GM15510 (cell line): ENCODE measurements at regions not wholly inside any gene's neighbourhood (a gene's known extent, or its start where the extent isn't known, plus 50 kb on each side); places are given as distances from the start of the nearest gene placed in this dataset.

Source experiments
- POLR2A ChIP-seq: IDR thresholded peaks from 3 replicates; pipeline ENCODE4 v1.6.1; 2011; ENCODE audit warnings: borderline replicate concordance; ENCODE audit not compliant: insufficient read length; ENCODE audit errors: extremely low read depth

DNA sequence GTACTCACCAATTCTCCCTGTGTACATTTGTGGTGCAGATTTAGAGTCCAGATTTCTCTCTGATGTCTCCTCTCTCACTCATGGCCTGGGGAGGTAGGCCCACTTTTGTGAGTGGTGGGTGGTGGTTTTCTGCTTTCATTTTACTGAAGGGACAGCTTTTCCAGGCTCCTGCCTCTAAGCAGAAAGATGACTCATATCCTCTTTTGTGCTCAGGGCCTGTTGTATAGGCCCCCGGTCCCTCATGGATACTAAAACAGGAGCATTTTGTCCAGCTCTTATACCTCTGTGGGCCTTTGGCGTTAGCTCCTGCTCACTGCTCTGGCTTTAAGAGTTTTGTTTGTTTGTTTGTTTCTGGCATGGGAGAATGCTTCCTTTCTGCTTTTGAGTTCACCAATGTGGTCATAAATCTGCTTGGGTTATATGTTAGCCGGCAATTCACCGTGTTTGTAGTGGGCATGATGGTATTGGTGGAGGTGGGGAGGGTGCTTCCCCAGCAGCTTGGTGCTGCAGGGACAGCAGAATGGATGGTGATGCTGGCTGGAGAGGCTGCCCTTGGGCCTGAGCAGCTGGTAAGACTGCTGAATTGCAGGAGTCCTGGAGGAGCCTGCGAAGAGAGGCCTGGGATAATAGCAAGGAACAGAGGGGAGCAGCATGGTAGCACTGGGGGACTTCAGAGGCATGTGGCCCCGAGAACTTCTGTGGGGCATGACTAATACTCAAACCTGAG, 468.7 kb downstream of the RPS24 start:
- no peak for TF ChIP-seq POLR2A

- TF ChIP-seq POLR2A, result no peak
These were observed 470.5 kb downstream of the RPS24 start for GRCh38 chr10:78504181-78504580.

DNA sequence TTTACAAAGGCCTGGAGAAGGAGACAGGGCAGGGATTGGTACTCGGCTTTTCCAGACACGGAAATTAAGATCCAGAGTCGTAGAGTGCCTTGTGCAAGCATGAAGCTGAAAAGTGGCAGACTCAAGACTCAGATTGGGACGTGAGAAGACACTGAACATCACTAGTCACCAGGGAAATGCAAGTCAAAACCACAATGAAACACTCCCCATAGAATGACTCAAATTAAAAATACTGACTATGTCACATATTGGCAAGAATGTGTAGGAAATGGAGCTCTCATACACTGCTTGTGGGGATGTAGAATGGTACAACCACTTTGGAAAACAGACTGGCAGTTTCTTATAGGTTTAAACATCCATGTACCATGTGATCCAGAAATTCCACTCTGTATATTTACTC, 472.0 kb downstream of the RPS24 start:
- no peak for TF ChIP-seq POLR2A

- no peak for TF ChIP-seq POLR2A
These were observed 473.0 kb downstream of the RPS24 start for GRCh38 chr10:78506614-78507013.

DNA sequence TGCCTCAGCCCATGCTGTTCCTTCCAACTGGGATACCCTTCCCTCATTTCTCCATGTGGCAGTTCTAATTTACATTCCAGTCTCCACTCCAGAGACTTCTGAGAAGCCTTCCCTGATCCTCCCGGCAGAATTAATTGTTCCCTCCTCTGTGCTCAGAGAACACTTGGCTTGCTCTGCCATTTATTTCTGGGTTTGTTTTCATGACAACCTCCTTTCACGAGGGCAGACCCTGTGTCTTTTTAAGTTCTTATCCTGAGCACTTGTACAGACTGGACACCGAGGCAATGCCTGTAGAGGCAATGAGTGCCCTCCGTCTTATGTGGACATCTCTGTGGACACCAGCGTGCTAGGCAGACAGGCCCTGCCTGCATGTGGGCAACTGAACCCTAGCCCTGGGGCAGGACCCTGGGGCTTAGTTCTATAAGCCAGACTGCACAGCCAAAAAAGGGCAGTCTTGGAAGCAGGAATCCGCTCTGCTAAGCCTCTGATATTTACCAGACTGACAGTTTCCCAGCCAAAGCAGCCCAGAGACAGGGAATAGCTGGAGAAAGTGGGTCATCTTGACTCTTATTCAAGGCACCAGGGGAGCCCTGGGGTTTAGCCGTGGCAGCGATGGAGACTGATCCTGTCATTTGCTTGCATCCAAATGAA, 474.0 kb downstream of the RPS24 start:
- TF ChIP-seq POLR2A, result no peak

DNA sequence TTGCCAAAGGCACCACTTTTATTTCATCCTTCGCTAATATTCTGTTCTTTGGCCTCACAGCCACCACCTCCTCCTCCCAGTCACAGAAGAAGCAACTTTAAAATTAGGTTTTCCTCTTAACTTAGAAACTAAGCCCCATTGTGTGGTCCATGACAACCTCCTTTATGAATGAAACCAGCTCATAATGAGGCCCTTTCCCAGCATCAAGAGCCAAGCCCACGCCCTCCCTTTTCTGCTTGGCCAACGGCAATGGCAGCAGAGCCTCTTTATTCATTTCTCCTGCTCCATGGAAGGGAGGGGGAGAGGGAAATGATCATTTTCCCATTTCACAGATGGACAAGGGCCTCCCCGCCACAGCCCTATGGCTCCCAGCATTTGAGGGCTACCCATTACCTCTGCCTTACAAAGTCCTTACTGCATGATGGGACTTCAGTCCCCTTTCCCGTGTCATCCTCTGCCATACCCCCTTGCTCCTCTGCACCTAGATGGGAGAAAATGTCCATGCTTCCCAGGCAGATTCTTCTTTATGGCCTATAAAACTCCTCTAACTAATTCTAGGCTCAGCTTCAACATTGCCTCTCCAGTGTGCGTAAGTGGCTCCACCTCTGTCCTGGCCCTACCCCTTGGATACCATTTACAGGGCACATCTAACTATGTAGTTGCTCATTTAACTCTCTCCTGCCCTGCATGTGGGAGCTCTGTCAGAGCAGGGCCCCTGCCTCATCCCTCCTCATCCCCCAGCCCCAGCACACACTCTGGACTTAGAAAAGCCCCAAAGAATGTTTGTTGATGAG, 475.5 kb downstream of the RPS24 start:
- no peak for TF ChIP-seq POLR2A

DNA sequence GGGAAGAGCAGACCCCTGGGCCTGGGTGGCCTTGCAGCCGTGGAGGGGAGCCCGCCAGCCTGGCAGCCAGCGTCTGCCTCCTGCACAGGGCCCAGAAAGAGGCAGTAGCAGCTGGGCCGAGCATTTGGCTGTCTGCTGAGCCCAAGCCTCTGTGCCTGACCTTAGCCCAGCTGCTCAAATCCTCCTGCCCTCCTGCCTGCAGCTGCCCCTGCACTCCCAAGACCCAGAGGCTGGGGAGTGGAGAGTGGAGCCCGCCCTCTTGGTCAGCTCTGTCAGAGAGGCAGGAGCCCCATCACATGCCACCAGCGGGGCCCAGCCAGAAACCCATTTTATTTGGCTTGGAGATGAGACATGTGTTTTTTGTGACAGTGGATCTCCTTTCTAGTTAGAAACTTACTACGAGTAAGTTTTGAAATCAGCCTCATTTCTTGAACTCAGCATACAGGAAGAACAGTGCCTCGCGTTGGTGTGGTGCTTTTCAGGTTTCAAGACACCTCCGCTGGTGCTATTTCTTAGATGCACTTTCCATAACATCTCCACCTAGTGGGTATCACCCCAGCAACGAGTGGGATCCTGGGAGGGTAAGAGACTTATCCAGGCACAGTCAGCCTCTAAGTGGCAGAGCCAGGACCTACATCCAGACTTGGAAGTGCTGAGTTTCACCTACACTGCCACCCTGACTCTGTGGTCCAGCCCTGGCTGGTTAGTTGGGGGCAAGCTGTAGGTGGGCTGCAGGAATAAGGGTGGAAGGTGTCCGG, 477.1 kb downstream of the RPS24 start:
- no peak for TF ChIP-seq POLR2A

DNA sequence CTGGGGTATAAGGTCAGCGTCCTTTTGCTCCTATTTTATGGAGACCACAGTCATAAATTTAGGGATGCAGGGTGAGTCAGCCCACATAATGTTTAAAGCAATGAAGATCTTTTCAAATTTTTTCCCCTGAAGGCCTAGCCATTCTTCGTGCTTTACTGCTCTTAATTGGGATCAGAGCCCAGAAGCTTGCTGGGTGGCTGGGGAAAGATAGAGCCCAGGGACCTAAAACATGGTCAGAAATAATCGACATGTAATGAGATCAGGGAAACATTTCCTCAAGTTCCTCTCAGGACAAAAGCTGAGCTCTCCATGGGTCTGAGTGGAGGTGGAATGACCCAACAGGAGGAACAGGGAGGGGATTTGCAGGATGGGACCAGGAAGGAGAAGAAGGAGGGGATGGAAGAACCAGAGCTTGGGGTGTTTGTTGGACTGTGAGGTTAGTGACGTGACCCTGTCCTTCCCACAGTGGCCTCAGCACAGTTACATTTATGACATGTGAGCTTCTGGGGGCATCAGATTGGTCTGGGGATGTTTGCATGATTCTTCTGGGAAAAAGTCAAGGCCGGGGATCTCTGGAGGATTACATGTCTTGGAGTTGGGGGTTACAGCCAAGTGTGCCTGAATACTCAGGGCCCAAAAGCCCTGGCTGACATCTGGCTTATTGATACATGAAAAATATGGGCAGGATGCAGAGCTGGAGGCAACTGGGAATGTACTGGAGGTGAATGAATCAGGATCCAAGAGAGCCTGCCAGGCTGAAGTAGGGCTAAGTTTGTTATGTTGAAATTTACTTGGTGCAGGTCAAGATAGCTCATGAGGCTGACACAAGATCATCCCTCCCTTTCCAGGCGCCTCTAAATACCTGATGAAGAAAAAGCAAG, 477.9 kb downstream of the RPS24 start:
- TF ChIP-seq POLR2A, result no peak

GRCh38 chr10:78512205-78512550, 478.5 kb downstream of the RPS24 start:
- no peak for TF ChIP-seq POLR2A

DNA sequence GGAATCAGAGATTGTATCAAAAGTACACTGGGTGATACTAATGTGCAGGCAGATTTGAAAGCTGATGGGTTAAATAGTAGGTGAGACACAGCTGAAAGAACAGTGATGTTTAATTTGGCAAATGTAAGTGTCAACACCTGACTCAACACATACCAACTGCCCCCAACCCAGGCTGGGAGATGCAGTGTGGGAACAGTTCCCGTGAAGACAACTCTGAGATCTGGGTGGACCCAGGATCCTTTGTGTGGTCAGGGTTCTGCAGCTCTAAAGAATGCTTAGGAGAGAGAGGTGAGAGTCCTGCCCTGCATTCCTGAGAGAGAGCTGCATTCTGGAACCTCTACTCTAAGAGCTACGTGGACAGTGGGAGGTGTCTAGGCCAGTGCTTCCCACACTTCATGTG, 479.7 kb downstream of the RPS24 start:
- no peak for TF ChIP-seq POLR2A

- no peak for TF ChIP-seq POLR2A
These were observed 480.3 kb downstream of the RPS24 start for GRCh38 chr10:78513986-78514385.

- TF ChIP-seq POLR2A, result no peak
These were observed 480.8 kb downstream of the RPS24 start for GRCh38 chr10:78514459-78514858.

DNA sequence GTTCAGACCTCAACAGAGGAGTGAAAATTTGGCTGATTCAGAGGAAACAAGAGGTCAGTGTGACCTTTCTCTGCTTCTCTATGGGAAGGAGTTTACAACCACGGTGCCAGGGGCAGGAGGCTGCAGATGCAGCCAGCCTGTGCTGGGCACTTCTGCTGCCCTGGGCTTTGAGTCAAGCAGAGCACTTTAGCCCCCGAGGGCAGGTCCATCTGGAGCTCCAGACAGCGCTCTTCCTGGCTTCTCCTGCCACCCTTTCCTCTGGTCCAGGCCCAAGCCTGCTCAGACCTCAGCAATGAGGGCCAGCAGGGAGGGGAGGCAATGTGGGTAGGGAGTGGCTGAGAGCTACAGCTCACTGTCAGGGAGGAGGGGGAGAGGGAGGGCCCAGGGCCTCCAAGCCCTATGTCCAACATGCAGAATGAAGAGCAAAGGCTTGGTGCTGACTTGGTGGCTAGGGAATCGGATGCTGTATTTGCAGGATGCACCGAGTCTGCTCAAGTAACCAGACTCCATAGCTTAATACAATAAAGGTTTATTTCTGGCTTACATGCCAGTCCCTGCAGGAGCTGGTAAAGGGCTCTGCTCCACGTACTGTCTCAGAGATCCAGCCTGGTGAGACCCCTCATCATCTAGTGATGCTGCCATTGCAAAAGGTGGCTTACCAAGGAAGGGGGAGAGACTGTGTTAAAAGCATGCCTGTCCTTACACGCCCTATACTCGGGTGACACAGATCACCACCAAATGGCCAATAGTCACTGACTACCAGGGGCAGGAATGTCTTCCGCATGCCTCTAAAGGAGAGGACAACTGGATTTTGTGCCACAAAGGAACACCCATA, 481.6 kb downstream of the RPS24 start:
- TF ChIP-seq POLR2A, result no peak
